ENCODE measurements at regions not wholly inside any gene's neighbourhood (a gene's known extent, or its start where the extent isn't known, plus 50 kb on each side); places are given as distances from the start of the nearest gene placed in this dataset.
"Not testable (repeated sequence)": the region's sequence is repeated elsewhere in the genome, so short reads cannot be mapped to it uniquely, and the experiment has no call there.

GRCh38 chr7:66413379-66414114 is 208.4 kb downstream of the TPST1 start:
- peak; percentile 93 for DNase-seq (ENCODE audit: low read depth, low spot score)
- in situ Hi-C loops (cut with HindIII; ENCODE audit: low pct_unique_long_range_greater_than_20kb, low sequenced_read_pairs) = no loop called here

- in situ Hi-C loops (cut with HindIII; ENCODE audit: low pct_unique_long_range_greater_than_20kb, low sequenced_read_pairs) = no loop called here
- no peak for DNase-seq (ENCODE audit: low read depth, low spot score)
Observed at GRCh38 chr7:66415659-66416265, 210.6 kb downstream of the TPST1 start.

DNA sequence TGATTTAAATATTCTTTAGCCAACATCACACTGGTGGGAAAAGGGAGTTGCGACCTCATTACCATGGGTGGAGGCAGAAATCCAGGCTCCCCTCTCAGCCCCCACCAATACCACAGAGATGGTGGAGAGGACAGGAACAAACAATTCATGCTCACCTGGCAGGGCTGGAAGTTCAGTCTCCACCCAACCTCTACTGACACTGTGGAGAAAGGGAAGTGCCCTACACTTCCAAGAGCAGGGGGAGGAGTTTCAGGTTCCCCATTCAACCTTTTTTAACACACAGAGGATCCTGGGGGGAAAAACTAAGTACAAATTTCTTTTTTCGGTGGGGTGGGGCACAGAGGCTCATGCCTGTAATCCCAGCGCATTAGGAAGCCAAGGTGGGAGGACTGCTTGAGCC is 210.1 kb upstream of the KCTD7 start:
- DNase-seq (ENCODE audit: low read depth, low spot score) = no peak
- in situ Hi-C loops (cut with HindIII; ENCODE audit: low pct_unique_long_range_greater_than_20kb, low sequenced_read_pairs) = no loop called here

DNA sequence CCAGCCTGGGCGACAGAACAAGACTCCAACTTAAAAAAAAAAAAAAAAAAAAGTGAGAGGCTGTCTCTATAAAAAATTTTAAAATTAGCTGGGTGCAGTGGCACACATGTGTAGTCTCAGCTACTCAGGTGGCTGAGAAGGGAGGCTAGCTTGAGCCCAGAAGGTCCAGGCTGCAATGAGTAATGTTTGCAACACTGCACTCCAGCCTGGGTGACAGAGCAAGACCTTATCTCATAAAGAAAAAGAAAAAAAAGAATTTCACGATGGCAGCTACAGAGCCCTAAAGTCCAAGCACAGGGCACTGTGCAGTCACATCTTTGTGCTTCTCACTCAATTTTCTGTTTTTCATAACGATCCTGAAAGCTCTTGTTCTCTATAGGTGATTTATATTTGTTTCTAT is 209.5 kb upstream of the KCTD7 start:
- DNase-seq (ENCODE audit: low read depth, low spot score) = no peak
- in situ Hi-C loops (cut with HindIII; ENCODE audit: low pct_unique_long_range_greater_than_20kb, low sequenced_read_pairs) = no loop called here

DNA sequence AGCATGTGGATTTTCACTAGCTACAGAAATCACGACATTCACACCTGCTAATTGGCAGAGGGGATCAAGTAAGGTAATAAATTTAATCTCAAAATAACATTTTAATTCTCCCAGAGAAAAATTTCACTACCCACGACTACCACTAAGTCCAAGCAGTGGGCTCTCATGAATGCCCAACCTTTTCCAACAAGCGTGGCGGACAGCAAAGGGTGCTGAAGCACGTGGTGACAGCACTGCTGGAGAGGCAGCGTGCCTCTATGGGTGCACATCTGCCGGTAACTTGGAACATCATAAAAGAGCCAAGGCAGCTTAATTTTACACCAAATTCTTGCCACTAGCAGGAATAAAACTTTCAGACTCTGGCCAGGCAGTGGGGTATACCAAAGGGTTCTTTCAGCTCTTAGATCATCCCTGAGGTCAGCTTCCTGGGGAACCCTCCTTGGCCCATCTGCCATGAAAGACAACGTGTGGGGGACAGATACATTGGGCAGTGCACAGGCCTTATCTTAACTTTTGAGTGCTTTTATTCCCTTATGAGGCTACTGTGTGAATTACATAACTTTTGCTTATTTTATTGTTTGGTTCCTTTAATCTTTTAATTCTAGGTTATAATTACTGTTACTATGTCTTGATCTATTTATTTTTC is 206.7 kb upstream of the KCTD7 start:
- no peak for DNase-seq (ENCODE audit: low read depth, low spot score)
- in situ Hi-C loops (cut with HindIII; ENCODE audit: low pct_unique_long_range_greater_than_20kb, low sequenced_read_pairs) = no loop called here

- DNase-seq (ENCODE audit: low read depth, low spot score) = peak; percentile 64
- in situ Hi-C loops (cut with HindIII; ENCODE audit: low pct_unique_long_range_greater_than_20kb, low sequenced_read_pairs) = no loop called here
Observed at GRCh38 chr7:66423729-66424128, 205.0 kb upstream of the KCTD7 start.

DNA sequence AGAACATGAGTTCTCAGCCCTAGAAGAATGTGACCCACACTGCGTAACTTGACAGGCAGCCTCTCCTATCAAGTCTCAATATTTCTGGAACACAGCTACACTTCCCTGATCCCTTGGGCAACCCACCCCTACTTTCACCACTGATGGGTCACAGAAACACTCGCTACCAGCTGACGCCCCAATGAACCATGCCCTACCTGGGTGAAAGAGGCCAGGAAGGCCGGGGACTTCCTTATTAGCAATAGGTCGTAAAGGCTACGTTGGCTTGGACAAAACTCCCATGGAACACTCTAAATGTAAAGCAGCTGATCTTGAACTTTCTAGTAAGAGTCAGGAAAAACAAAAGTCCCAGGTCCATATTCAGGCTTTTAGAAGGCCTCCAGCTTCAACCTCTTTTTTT is 202.3 kb upstream of the KCTD7 start:
- no peak for DNase-seq (ENCODE audit: low read depth, low spot score)
- in situ Hi-C loops (cut with HindIII; ENCODE audit: low pct_unique_long_range_greater_than_20kb, low sequenced_read_pairs) = no loop called here

- no peak for DNase-seq (ENCODE audit: low read depth, low spot score)
- in situ Hi-C loops (cut with HindIII; ENCODE audit: low pct_unique_long_range_greater_than_20kb, low sequenced_read_pairs) = no loop called here
Observed at GRCh38 chr7:66426996-66427395, 201.7 kb upstream of the KCTD7 start.

- no peak for DNase-seq (ENCODE audit: low read depth, low spot score)
- in situ Hi-C loops (cut with HindIII; ENCODE audit: low pct_unique_long_range_greater_than_20kb, low sequenced_read_pairs) = no loop called here
Observed at GRCh38 chr7:66427956-66428355, 200.7 kb upstream of the KCTD7 start.

DNA sequence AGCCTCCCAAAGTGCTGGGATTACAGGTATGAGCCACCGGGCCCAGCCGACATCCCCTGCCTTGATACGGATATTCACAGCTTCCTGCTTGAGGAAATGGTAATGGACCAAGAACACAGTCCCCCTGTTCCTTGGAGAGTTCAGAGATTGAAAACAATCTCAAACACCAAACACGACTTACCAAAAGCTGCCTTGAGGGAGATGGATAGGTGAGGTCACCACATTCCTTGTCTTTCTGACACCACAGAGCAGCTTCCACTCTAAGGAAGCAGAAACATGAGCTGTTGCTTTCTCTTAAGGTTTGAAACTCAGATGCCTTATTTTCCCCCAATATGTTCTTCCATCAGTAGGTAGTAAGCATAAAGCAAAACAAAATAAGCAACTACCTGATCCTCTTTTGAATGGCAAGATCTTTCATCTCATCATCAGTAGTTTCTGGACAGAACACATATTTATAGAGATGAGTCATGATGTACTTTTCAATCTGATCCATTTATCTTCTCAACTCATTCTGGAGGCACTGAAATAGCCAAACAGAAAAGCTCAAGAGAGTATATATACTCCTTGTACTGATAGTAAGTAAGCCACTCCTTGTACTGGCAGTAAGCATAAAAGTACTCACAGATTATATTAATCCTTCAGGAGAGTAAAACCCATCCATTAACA is 199.1 kb upstream of the KCTD7 start:
- DNase-seq (ENCODE audit: low read depth, low spot score) = no peak
- in situ Hi-C loops (cut with HindIII; ENCODE audit: low pct_unique_long_range_greater_than_20kb, low sequenced_read_pairs) = no loop called here

GRCh38 chr7:66430164-66430545 is 198.5 kb upstream of the KCTD7 start:
- no peak for DNase-seq (ENCODE audit: low read depth, low spot score)
- in situ Hi-C loops (cut with HindIII; ENCODE audit: low pct_unique_long_range_greater_than_20kb, low sequenced_read_pairs) = no loop called here

GRCh38 chr7:66438703-66439405 is 189.8 kb upstream of the KCTD7 start:
- in situ Hi-C loops (cut with HindIII; ENCODE audit: low pct_unique_long_range_greater_than_20kb, low sequenced_read_pairs); DNase-seq (ENCODE audit: low read depth, low spot score): not testable (repeated sequence)

DNA sequence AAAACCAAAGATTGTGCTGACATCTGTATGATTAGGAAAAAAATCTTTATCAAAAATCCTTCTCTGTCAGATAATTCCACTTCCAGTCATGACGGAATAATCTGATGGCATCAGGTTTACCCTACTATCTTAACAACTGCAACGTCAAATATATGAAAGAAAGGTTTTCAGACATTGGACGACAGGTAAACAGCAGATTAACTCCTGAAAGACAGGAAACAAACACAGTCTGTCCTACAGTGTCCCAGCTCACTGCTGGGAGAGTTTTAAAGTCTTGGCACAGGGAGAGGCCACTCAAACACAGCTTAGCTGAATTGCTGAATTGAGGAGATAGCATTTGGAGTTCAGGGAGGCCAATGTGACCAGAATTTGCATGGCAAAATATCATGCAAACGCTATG is 186.3 kb upstream of the KCTD7 start:
- in situ Hi-C loops (cut with HindIII; ENCODE audit: low pct_unique_long_range_greater_than_20kb, low sequenced_read_pairs) = no loop called here

DNA sequence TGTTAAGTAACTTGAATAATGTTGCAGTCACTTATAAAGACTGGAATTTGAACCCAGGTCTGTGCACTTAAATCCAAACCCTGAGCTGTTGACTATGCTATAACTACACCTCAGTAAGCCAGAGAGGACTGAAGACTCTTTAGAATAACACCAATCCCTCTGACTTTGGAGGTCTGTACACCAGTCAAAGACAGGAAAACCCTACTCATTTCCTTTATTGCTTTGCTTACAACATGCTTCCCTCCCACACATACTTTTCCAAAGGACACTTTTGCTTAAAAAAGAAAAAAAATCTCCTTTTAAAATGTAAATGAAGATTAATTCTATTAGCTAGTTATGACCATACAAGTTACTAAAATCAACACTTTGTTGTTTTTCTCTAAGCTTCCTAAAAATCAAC is 184.7 kb upstream of the KCTD7 start:
- in situ Hi-C loops (cut with HindIII; ENCODE audit: low pct_unique_long_range_greater_than_20kb, low sequenced_read_pairs) = no loop called here
- no peak for DNase-seq (ENCODE audit: low read depth, low spot score)

More for the DNA sequence above, 186.3 kb upstream of the KCTD7 start:
- no peak for DNase-seq (ENCODE audit: low read depth, low spot score)

DNA sequence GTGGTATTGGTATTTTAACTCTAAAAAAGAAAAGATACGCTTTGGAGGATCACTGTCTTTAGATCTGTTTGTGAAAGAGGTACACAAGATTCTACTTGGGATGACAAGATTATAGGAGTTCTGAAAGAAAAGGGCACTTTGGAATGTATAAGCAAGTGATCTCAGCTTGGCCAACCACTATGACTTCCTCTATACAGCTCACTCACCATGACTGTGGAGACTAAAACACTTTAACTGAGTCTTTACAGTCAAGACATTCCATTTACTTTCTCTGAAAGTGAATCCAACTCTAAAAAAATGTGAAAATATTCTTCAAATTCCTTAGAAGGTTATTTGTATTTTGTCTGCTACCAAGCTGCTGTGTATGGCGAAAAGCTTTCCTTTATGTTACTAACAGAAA is 181.7 kb upstream of the KCTD7 start:
- DNase-seq (ENCODE audit: low read depth, low spot score); in situ Hi-C loops (cut with HindIII; ENCODE audit: low pct_unique_long_range_greater_than_20kb, low sequenced_read_pairs): not testable (repeated sequence)

DNA sequence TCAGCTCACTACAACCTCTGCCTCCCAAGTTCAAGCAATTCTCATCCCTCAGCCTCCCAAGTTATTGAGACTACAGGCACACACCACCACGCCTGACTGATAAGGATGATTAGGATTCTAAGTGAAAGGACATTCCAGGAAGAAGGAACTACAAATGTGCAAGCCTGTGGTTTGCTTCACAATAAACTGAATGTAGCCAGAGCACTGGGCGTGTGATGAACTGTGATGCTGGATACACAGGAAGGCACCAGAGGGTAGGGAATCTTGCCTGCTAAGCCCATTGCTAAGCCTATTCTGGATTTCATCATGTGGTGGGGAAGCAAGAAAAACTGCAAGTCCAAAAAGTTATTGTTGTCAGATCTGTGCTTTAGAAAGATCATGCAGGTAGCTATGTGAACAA is 177.9 kb upstream of the KCTD7 start:
- in situ Hi-C loops (cut with HindIII; ENCODE audit: low pct_unique_long_range_greater_than_20kb, low sequenced_read_pairs); DNase-seq (ENCODE audit: low read depth, low spot score): not testable (repeated sequence)

- in situ Hi-C loops (cut with HindIII; ENCODE audit: low pct_unique_long_range_greater_than_20kb, low sequenced_read_pairs) = not testable (repeated sequence)
Observed at GRCh38 chr7:66451713-66452112, 177.0 kb upstream of the KCTD7 start.

GRCh38 chr7:66452165-66452564 is 176.5 kb upstream of the KCTD7 start:
- DNase-seq (ENCODE audit: low read depth, low spot score) = no peak
- in situ Hi-C loops (cut with HindIII; ENCODE audit: low pct_unique_long_range_greater_than_20kb, low sequenced_read_pairs) = no loop called here

More at GRCh38 chr7:66451713-66452112, 177.0 kb upstream of the KCTD7 start:
- not testable (repeated sequence) for DNase-seq (ENCODE audit: low read depth, low spot score)

All from SK-MEL-5 (cell line).